Neutrophil (primary cell): ENCODE measurements at regions not wholly inside any gene's neighbourhood (a gene's known extent, or its start where the extent isn't known, plus 50 kb on each side); places are given as distances from the start of the nearest gene placed in this dataset.

Experiments
- H3K27ac ChIP-seq: fragments of 200-600 bp; sonication (generic); 2 replicates; pipeline ENCODE4 v1.5.1; 2016; ENCODE audit warnings: mild to moderate bottlenecking, moderate library complexity
- H3K27me3 ChIP-seq: fragments of 200-600 bp; sonication (generic); 2 replicates; pipeline ENCODE4 v1.6.0; 2016; ENCODE audit warnings: mild to moderate bottlenecking
- H3K36me3 ChIP-seq: fragments of 200-600 bp; sonication (generic); 2 replicates; pipeline ENCODE4 v1.5.1; 2017
- H3K4me1 ChIP-seq, 2 experiments: fragments of 200-600 bp in 1 of 2; sonication (generic) in 1 of 2; 1 replicate in 1 of 2; 2 replicates in 1 of 2; pipeline versions ENCODE4 v1.5.1 to v1.6.1; 2013 to 2016; ENCODE audit warnings: low read depth in 1 of 2, low read length in 1 of 2, mild to moderate bottlenecking in 1 of 2, moderate library complexity in 1 of 2; ENCODE audit not compliant: control insufficient read depth in 1 of 2, insufficient read depth in 1 of 2
- H3K4me3 ChIP-seq, 2 experiments: fragments of 200-600 bp in 1 of 2; sonication (generic) in 1 of 2; 1 replicate in 1 of 2; 2 replicates in 1 of 2; pipeline ENCODE4 v1.5.1; 2013 to 2016; ENCODE audit warnings: low read depth in 1 of 2, low read length in 1 of 2, mild to moderate bottlenecking in 1 of 2, moderate library complexity in 1 of 2
- H3K9me3 ChIP-seq: fragments of 200-600 bp; sonication (generic); 2 replicates; pipeline ENCODE4 v1.5.1; 2016
- CTCF ChIP-seq: fragments of 200-600 bp; sonication (generic); IDR thresholded peaks from 2 replicates; pipeline ENCODE4 v1.5.1; 2016; ENCODE audit warnings: antibody characterized with exemption

- no peaks in the 10 kb centered on the region for H3K4me1 ChIP-seq
- TF ChIP-seq CTCF, result no peak
- H3K27me3 ChIP-seq, result no peaks in the 10 kb centered on the region
- no peaks in the 10 kb centered on the region for H3K36me3 ChIP-seq
- no peak overlapping the region for H3K4me3 ChIP-seq
- no peaks in the 10 kb centered on the region for H3K9me3 ChIP-seq
- H3K27ac ChIP-seq, result no peak overlapping the region
These were observed 546.2 kb upstream of the SETBP1 start for GRCh38 chr18:44134447-44134846.

- Histone ChIP-seq H3K36me3 (no peaks in the 10 kb centered on the region), H3K27ac (no peak overlapping the region), H3K9me3 (no peaks in the 10 kb centered on the region), H3K27me3 (no peaks in the 10 kb centered on the region), H3K4me3 (no peak overlapping the region), H3K4me1 (no peaks in the 10 kb centered on the region)
- no peak for TF ChIP-seq CTCF
These were observed 544.9 kb upstream of the SETBP1 start for GRCh38 chr18:44135741-44136140.

GRCh38 chr18:44136326-44136725 lies 544.4 kb upstream of the SETBP1 start:
- Histone ChIP-seq H3K4me1 (no peaks in the 10 kb centered on the region), H3K27me3 (no peaks in the 10 kb centered on the region), H3K9me3 (no peaks in the 10 kb centered on the region), H3K4me3 (no peak overlapping the region), H3K36me3 (no peaks in the 10 kb centered on the region), H3K27ac (no peak overlapping the region)
- TF ChIP-seq CTCF, result no peak

GRCh38 chr18:44143072-44143471 lies 537.6 kb upstream of the SETBP1 start:
- no peak for TF ChIP-seq CTCF
- no peak overlapping the region for H3K27ac ChIP-seq
- no peaks in the 10 kb centered on the region for H3K36me3 ChIP-seq
- H3K4me1 ChIP-seq, result no peaks in the 10 kb centered on the region
- no peak overlapping the region for H3K4me3 ChIP-seq
- no peaks in the 10 kb centered on the region for H3K27me3 ChIP-seq
- no peaks in the 10 kb centered on the region for H3K9me3 ChIP-seq

GRCh38 chr18:44149706-44150105 lies 531.0 kb upstream of the SETBP1 start:
- H3K4me3 ChIP-seq, result no peak overlapping the region
- TF ChIP-seq CTCF, result no peak
- no peak overlapping the region for H3K27ac ChIP-seq
- H3K9me3 ChIP-seq, result no peaks in the 10 kb centered on the region
- no peaks in the 10 kb centered on the region for H3K4me1 ChIP-seq
- no peaks in the 10 kb centered on the region for H3K27me3 ChIP-seq
- H3K36me3 ChIP-seq, result no peaks in the 10 kb centered on the region

- Histone ChIP-seq H3K9me3 (no peaks in the 10 kb centered on the region), H3K36me3 (no peaks in the 10 kb centered on the region), H3K27me3 (no peaks in the 10 kb centered on the region), H3K4me1 (no peaks in the 10 kb centered on the region), H3K27ac (no peak overlapping the region), H3K4me3 (no peak overlapping the region)
- TF ChIP-seq CTCF, result no peak
These were observed 526.7 kb upstream of the SETBP1 start for GRCh38 chr18:44153981-44154380.
